HG02759 (cell line): ENCODE measurements at regions not wholly inside any gene's neighbourhood (a gene's known extent, or its start where the extent isn't known, plus 50 kb on each side); places are given as distances from the start of the nearest gene placed in this dataset.

Experiments
- ATAC-seq: cut with Tn5 transposase; IDR thresholded peaks from one replicate; pipeline ENCODE4 v1.9.1; 2021; ENCODE audit warnings: mild to moderate bottlenecking, moderate library complexity; ENCODE audit not compliant: unreplicated experiment

GRCh38 chr12:107339932-107340331, 246.6 kb upstream of the CRY1 start:
- ATAC-seq: no peak

GRCh38 chr12:107340898-107341297, 247.5 kb upstream of the CRY1 start:
- ATAC-seq: no peak

GRCh38 chr12:107344035-107344808, 250.9 kb upstream of the CRY1 start:
- ATAC-seq: no peak

- no peak for ATAC-seq
Measured at GRCh38 chr12:107347261-107347660, 253.9 kb upstream of the CRY1 start.

GRCh38 chr12:107349008-107349747, 255.8 kb upstream of the CRY1 start:
- ATAC-seq: no peak

GRCh38 chr12:107349839-107350238, 256.5 kb upstream of the CRY1 start:
- no peak for ATAC-seq

GRCh38 chr12:107351109-107351508, 257.8 kb upstream of the CRY1 start:
- ATAC-seq: no peak

- ATAC-seq: no peak
Measured at GRCh38 chr12:107351713-107352112, 258.4 kb upstream of the CRY1 start.

GRCh38 chr12:107352347-107353081, 259.2 kb upstream of the CRY1 start:
- no peak for ATAC-seq

- ATAC-seq: no peak
Measured at GRCh38 chr12:107353312-107353711, 260.0 kb upstream of the CRY1 start.

GRCh38 chr12:107355004-107355565, 261.7 kb upstream of the CRY1 start:
- no peak for ATAC-seq

- ATAC-seq: no peak
Measured at GRCh38 chr12:107355612-107356011, 262.3 kb upstream of the CRY1 start.

GRCh38 chr12:107356266-107356936, 263.1 kb upstream of the CRY1 start:
- no peak for ATAC-seq

- ATAC-seq: no peak
Measured at GRCh38 chr12:107356937-107357295, 263.6 kb upstream of the CRY1 start.

GRCh38 chr12:107359382-107359781, 266.0 kb upstream of the CRY1 start:
- no peak for ATAC-seq

GRCh38 chr12:107360033-107360432, 266.7 kb upstream of the CRY1 start:
- ATAC-seq: no peak

- ATAC-seq: no peak
Measured at GRCh38 chr12:107360482-107360881, 267.1 kb upstream of the CRY1 start.

GRCh38 chr12:107361970-107362369, 268.6 kb upstream of the CRY1 start:
- ATAC-seq: no peak

- ATAC-seq: no peak
Measured at GRCh38 chr12:107362960-107363359, 269.6 kb upstream of the CRY1 start.

GRCh38 chr12:107364875-107365518, 271.6 kb upstream of the CRY1 start:
- no peak for ATAC-seq
